GM23248 (cell line): ENCODE measurements at regions not wholly inside any gene's neighbourhood (a gene's known extent, or its start where the extent isn't known, plus 50 kb on each side); places are given as distances from the start of the nearest gene placed in this dataset.
"Not testable (repeated sequence)": the region's sequence is repeated elsewhere in the genome, so short reads cannot be mapped to it uniquely, and the experiment has no call there.

Experiments
- EZH2 ChIP-seq: fragments of 200-600 bp; sonication (generic); IDR thresholded peaks from 2 replicates; pipeline ENCODE4 v1.6.1; 2018; ENCODE audit warnings: antibody characterized with exemption, mild to moderate bottlenecking; ENCODE audit not compliant: insufficient read depth, poor library complexity, severe bottlenecking
- EZH2phosphoT487 ChIP-seq: fragments of 200-600 bp; sonication (generic); IDR thresholded peaks from 2 replicates; pipeline ENCODE4 v1.6.1; 2018; ENCODE audit warnings: antibody characterized with exemption, moderate library complexity, mild to moderate bottlenecking, low read depth; ENCODE audit not compliant: insufficient read depth

- TF ChIP-seq EZH2, EZH2phosphoT487: not testable (repeated sequence)
These were observed 297.1 kb downstream of the RPIA start for GRCh38 chr2:88988617-88989016.
